Ovary (tissue), 3 donors: ENCODE measurements at regions not wholly inside any gene's neighbourhood (a gene's known extent, or its start where the extent isn't known, plus 50 kb on each side); places are given as distances from the start of the nearest gene placed in this dataset.

Experiments used
- CTCF ChIP-seq, 3 donors: fragments of 450-650 bp in 2 of 3; fragments of 200-600 bp in 1 of 3; IDR thresholded peaks; one replicate each; pipeline versions ENCODE4 v1.5.1 to v1.8.0; 2016 to 2022; ENCODE audit warnings: antibody characterized with exemption in 3 of 3, mild to moderate bottlenecking in 1 of 3
- EP300 ChIP-seq: sonication (generic); formaldehyde crosslinking; IDR thresholded peaks from one replicate; pipeline ENCODE4 v1.6.1; 2017; ENCODE audit warnings: antibody characterized with exemption
- POLR2A ChIP-seq: fragments of 450-650 bp; IDR thresholded peaks from one replicate; pipeline ENCODE4 v1.6.1; 2017; ENCODE audit warnings: antibody characterized with exemption, mild to moderate bottlenecking, moderate library complexity
- donor health status: DM: no; HTN: no; CAD: no.

GRCh38 chr19:33914599-33914998 lies 117.9 kb downstream of the KCTD15 start:
- no peak for TF ChIP-seq CTCF (IDR thresholded peaks at IDR 0.05)
- no peak for TF ChIP-seq POLR2A
- TF ChIP-seq EP300, result no peak
